Upper lobe of right lung (tissue), 1 donor: ENCODE measurements at regions not wholly inside any gene's neighbourhood (a gene's known extent, or its start where the extent isn't known, plus 50 kb on each side); places are given as distances from the start of the nearest gene placed in this dataset.

Experiments
- ATAC-seq: fragments of 200-7000 bp; cut with Tn5 transposase; one replicate; pipeline ENCODE4 v1.9.1; 2020; ENCODE audit warnings: mild to moderate bottlenecking, moderate library complexity
- DNase-seq: peaks from one replicate; pipeline ENCODE4 v3.0.0-alpha.2; 2020
- H3K27ac ChIP-seq: fragments of 200-600 bp; one replicate; pipeline ENCODE4 v1.8.0; 2022
- H3K27me3 ChIP-seq: fragments of 200-600 bp; one replicate; pipeline ENCODE4 v1.8.0; 2022; ENCODE audit warnings: mild to moderate bottlenecking
- H3K36me3 ChIP-seq: fragments of 200-600 bp; one replicate; pipeline ENCODE4 v1.8.0; 2022
- H3K4me1 ChIP-seq: fragments of 200-600 bp; one replicate; pipeline ENCODE4 v1.8.0; 2022
- H3K4me3 ChIP-seq: fragments of 200-600 bp; one replicate; pipeline ENCODE4 v1.8.0; 2022; ENCODE audit warnings: mild to moderate bottlenecking
- H3K9me3 ChIP-seq: fragments of 200-600 bp; one replicate; pipeline ENCODE4 v1.8.0; 2022
- CTCF ChIP-seq: fragments of 200-600 bp; IDR thresholded peaks from one replicate; pipeline ENCODE4 v1.8.0; 2022; ENCODE audit warnings: antibody characterized with exemption
- intact Hi-C: fragments of 100-400 bp; cut with DNase I; formaldehyde crosslinking; loops from one replicate; pipeline ENCODE4 v1.11.0; 2022
- donor health status: DM: no; HTN: yes; CAD: no; lungs with severe emphysema.

DNA sequence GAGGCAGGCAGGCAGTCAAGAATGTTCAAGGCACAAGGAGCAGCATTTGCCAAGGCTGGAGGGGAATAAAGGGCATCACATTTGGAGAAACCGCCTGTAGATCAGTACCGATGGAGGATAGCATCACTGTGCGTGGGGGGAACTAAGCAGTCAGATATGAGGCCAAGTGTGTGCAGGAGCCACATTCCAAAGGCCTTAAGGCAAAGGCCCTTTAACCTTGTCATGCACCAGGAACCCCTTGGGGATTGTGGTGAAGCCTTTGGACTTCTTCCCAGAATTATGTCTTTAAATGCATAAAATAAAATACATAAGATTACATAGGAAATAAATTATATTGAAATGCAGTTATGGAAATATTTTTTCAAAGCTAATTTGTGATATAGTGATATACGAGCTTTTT lies 532.1 kb downstream of the BUD13 start:
- DNase-seq (no peak), ATAC-seq (no peak)
- Histone ChIP-seq H3K27me3 (no peaks in the 10 kb centered on the region), H3K4me1 (no peaks in the 10 kb centered on the region), H3K36me3 (no peaks in the 10 kb centered on the region), H3K9me3 (no peaks in the 10 kb centered on the region), H3K27ac (no peak overlapping the region), H3K4me3 (no peak overlapping the region)
- TF ChIP-seq CTCF: no peak
- intact Hi-C loops: no loop called here

GRCh38 chr11:116239247-116239646 lies 533.5 kb downstream of the BUD13 start:
- no peaks in the 10 kb centered on the region for H3K4me1 ChIP-seq
- H3K4me3 ChIP-seq: no peak overlapping the region
- ATAC-seq (no peak), DNase-seq (no peak)
- H3K9me3 ChIP-seq: no peaks in the 10 kb centered on the region
- H3K27ac ChIP-seq: no peak overlapping the region
- no peaks in the 10 kb centered on the region for H3K36me3 ChIP-seq
- intact Hi-C loops: no loop called here
- H3K27me3 ChIP-seq: no peaks in the 10 kb centered on the region
- TF ChIP-seq CTCF: no peak

DNA sequence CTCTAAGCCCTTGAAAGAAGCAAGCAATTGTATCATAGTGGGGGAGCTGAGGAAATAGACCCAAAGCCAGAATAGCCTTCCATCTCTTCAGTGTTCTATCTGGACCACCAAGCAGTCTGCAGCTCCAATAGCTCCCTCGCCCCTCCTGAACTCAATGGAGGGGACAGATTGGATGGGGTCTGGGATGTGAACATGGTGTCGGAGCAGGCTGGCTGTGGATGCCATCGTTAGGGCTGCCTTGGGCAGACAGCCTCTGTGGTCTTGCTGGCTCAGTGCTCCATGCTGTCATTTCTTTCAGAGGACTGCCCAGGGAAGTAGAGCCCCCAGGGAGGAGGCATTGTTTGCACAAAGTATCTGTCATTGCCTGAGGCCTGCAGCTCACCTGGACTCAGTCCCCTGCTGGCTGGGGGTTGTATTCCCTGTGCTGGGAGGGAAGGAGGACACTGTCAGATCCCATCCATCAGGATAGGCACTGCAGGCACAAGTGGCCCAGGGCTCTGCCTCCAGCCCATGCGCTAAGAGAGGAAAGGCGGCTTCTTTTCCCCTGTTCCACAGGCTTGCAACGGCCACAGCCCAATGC lies 537.7 kb downstream of the BUD13 start:
- DNase-seq (no peak), ATAC-seq (no peak)
- Histone ChIP-seq H3K4me3 (no peak overlapping the region), H3K27me3 (no peaks in the 10 kb centered on the region), H3K27ac (no peak overlapping the region), H3K4me1 (peaks cover 14% of the 10 kb centered on the region), H3K36me3 (no peaks in the 10 kb centered on the region), H3K9me3 (no peaks in the 10 kb centered on the region)
- TF ChIP-seq CTCF: no peak
- intact Hi-C loops: no loop called here

- peaks cover 14% of the 10 kb centered on the region for H3K4me1 ChIP-seq
- no peak overlapping the region for H3K4me3 ChIP-seq
- H3K27ac ChIP-seq: no peak overlapping the region
- intact Hi-C loops: no loop called here
- no peaks in the 10 kb centered on the region for H3K27me3 ChIP-seq
- no peaks in the 10 kb centered on the region for H3K9me3 ChIP-seq
- no peak for TF ChIP-seq CTCF
- no peak for DNase-seq
- ATAC-seq: no peak
- H3K36me3 ChIP-seq: no peaks in the 10 kb centered on the region
These were observed 539.2 kb downstream of the BUD13 start for GRCh38 chr11:116233561-116233960.

- intact Hi-C loops: no loop called here
- Histone ChIP-seq H3K36me3 (no peaks in the 10 kb centered on the region), H3K4me3 (no peak overlapping the region), H3K27me3 (no peaks in the 10 kb centered on the region), H3K9me3 (no peaks in the 10 kb centered on the region), H3K4me1 (peaks cover 14% of the 10 kb centered on the region), H3K27ac (peak overlapping the region; percentile 24)
- no peak for DNase-seq
- TF ChIP-seq CTCF: no peak
- no peak for ATAC-seq
These were observed 540.4 kb downstream of the BUD13 start for GRCh38 chr11:116232364-116232828.

GRCh38 chr11:116231543-116231942 lies 541.2 kb downstream of the BUD13 start:
- H3K9me3 ChIP-seq: no peaks in the 10 kb centered on the region
- H3K27ac ChIP-seq: no peak overlapping the region
- DNase-seq: no peak
- H3K27me3 ChIP-seq: no peaks in the 10 kb centered on the region
- no peak for TF ChIP-seq CTCF
- H3K36me3 ChIP-seq: no peaks in the 10 kb centered on the region
- peaks cover 14% of the 10 kb centered on the region for H3K4me1 ChIP-seq
- ATAC-seq: peak; percentile 82
- intact Hi-C loops: no loop called here
- no peak overlapping the region for H3K4me3 ChIP-seq
